ENCODE measurements at regions not wholly inside any gene's neighbourhood (a gene's known extent, or its start where the extent isn't known, plus 50 kb on each side); places are given as distances from the start of the nearest gene placed in this dataset.

DNA sequence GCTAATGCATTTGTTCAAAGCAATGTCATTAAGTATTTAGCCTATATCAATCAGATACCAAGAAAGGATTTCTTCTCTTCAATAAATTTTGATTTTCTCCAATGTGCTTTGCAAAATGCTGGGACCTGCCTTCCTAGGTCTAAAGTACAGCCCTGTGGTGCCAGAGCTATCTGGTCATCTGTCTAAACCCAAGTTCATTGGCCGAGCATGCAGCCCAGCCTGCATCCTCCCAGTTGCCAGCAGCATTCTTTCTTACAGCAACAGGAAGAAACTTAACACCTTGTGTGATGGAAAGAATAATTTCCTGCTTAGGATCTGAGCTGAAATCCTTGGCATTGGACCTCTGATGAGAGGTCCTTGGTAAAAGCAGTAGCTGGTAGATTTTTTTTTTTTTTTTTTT is 310.0 kb downstream of the RBM26 start:
- Histone ChIP-seq H3K36me3 (no peaks in the 10 kb centered on the region), H3K27ac (no peak overlapping the region), H3K4me1 (no peaks in the 10 kb centered on the region), H3K9me3 (peaks cover 0 to 3% (median 0%) of the 10 kb centered on the region in 11 donors), H3K27me3 (no peaks in the 10 kb centered on the region), H3K4me3 (no peak overlapping the region)
- ATAC-seq = no peak
- TF ChIP-seq, protein P1, sequence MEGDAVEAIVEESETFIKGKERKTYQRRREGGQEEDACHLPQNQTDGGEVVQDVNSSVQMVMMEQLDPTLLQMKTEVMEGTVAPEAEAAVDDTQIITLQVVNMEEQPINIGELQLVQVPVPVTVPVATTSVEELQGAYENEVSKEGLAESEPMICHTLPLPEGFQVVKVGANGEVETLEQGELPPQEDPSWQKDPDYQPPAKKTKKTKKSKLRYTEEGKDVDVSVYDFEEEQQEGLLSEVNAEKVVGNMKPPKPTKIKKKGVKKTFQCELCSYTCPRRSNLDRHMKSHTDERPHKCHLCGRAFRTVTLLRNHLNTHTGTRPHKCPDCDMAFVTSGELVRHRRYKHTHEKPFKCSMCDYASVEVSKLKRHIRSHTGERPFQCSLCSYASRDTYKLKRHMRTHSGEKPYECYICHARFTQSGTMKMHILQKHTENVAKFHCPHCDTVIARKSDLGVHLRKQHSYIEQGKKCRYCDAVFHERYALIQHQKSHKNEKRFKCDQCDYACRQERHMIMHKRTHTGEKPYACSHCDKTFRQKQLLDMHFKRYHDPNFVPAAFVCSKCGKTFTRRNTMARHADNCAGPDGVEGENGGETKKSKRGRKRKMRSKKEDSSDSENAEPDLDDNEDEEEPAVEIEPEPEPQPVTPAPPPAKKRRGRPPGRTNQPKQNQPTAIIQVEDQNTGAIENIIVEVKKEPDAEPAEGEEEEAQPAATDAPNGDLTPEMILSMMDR (IDR thresholded peaks at IDR 0.05) = no peak
- intact Hi-C loops (cut with DNase I) = no loop called here
- 18 to 23% methylated on average over 1 of the region's 1 CpG for WGBS, 2 donors
- DNase-seq = no peak

DNA sequence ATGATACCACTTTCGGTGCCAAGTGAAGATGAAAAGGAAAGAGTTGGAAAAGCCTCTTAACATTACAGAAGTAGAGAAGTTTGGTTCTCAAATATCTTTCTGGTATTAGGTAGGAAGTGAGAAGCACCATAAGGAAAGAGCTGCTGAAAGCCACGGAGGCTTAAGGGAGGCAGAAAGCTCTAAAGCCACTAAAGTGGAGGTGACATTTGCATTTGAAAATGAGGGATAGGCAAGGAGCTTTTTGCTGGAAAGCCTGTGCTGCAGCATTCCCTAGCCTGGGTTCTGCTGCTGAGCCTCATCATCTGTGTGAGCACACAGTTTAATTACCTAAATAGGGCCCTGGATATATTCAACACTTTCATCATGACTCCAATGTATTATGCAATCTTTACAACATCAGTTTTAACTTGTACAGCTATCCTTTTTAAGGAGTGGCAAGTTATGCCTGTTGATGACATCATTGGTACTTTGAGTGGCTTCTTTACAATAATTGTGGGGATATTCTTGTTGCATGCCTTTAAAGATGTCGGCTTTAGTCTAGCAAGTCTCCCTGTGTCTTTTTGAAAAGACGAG is 315.4 kb downstream of the RBM26 start:
- Histone ChIP-seq H3K9me3 (peaks cover 0 to 3% (median 0%) of the 10 kb centered on the region in 11 donors), H3K4me1 (no peaks in the 10 kb centered on the region), H3K27me3 (no peaks in the 10 kb centered on the region), H3K36me3 (no peaks in the 10 kb centered on the region), H3K4me3 (no peak overlapping the region), H3K27ac (no peak overlapping the region)
- DNase-seq (no peak), ATAC-seq (no peak)
- TF ChIP-seq, protein P1 (IDR thresholded peaks at IDR 0.05) = no peak
- intact Hi-C loops (cut with DNase I) = no loop called here
- 76 to 78% methylated on average over 4 of the region's 4 CpGs for whole genome bisulfite sequencing, 2 donors

GRCh38 chr13:79084802-79085424 is 321.1 kb downstream of the RBM26 start:
- no peaks in the 10 kb centered on the region for H3K9me3 ChIP-seq
- DNase-seq (no peak), ATAC-seq (no peak)
- H3K36me3 ChIP-seq = no peaks in the 10 kb centered on the region
- H3K27me3 ChIP-seq = no peaks in the 10 kb centered on the region
- TF ChIP-seq, protein P1 (IDR thresholded peaks at IDR 0.05) = no peak
- H3K27ac ChIP-seq = no peak overlapping the region
- WGBS, 2 donors = 59 to 63% methylated on average over 4 of the region's 4 CpGs
- no peak overlapping the region for H3K4me3 ChIP-seq
- H3K4me1 ChIP-seq = no peaks in the 10 kb centered on the region
- intact Hi-C loops (cut with DNase I) = no loop called here

DNA sequence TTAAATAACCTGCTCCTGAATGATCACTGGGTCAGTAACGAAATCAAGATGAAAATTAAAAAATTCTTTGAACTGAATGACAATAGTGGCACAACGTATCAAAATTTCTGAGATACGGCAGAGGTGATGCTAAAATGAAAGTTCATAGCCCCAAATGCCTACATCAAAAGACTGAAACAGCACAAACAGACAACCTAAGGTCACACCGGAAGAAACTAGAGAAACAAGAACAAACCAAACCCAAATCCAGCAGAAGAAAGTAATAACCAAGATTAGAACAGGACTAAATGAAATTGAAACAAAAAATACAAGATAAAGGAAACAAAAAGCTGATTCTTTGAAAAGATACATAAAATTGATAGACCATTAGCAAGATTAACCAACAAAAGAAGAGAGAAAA is 324.1 kb downstream of the RBM26 start:
- TF ChIP-seq, protein P1 (IDR thresholded peaks at IDR 0.05) = no peak
- no peak overlapping the region for H3K4me3 ChIP-seq
- intact Hi-C loops (cut with DNase I) = no loop called here
- peaks cover 0 to 8% (median 0%) of the 10 kb centered on the region in 11 donors for H3K9me3 ChIP-seq
- DNase-seq (no peak), ATAC-seq (no peak)
- no peak overlapping the region for H3K27ac ChIP-seq
- no peaks in the 10 kb centered on the region for H3K4me1 ChIP-seq
- no peaks in the 10 kb centered on the region for H3K36me3 ChIP-seq
- no peaks in the 10 kb centered on the region for H3K27me3 ChIP-seq
- WGBS, 2 donors = 87 to 88% methylated on average over 4 of the region's 4 CpGs
